DND-41 (cell line): ENCODE measurements at regions not wholly inside any gene's neighbourhood (a gene's known extent, or its start where the extent isn't known, plus 50 kb on each side); places are given as distances from the start of the nearest gene placed in this dataset.

Experiments
- ATAC-seq: fragments of 200-7000 bp; cut with Tn5 transposase; 3 replicates; pipeline ENCODE4 v1.9.1; 2021; ENCODE audit warnings: low read depth; ENCODE audit not compliant: insufficient read depth
- DNase-seq: peaks from one replicate; pipeline ENCODE4 v3.0.0-alpha.2; 2020
- H2AFZ ChIP-seq: 2 replicates; pipeline ENCODE4 v1.6.0; 2012; ENCODE audit warnings: low read depth, low read length
- H3K27ac ChIP-seq: 2 replicates; pipeline ENCODE4 v1.5.1; 2012; ENCODE audit warnings: low read length, inconsistent platforms
- H3K27me3 ChIP-seq: fragments of 200-600 bp; sonication (generic); 2 replicates; pipeline ENCODE4 v1.6.0; 2012; ENCODE audit warnings: low read length, mild to moderate bottlenecking, inconsistent platforms; ENCODE audit not compliant: insufficient read depth, poor library complexity
- H3K36me3 ChIP-seq: 2 replicates; pipeline ENCODE4 v1.5.1; 2012; ENCODE audit warnings: low read length, inconsistent platforms; ENCODE audit not compliant: insufficient read depth
- H3K4me1 ChIP-seq: 2 replicates; pipeline ENCODE4 v1.5.1; 2012; ENCODE audit warnings: mild to moderate bottlenecking, low read length; ENCODE audit not compliant: insufficient read depth
- H3K4me2 ChIP-seq: 2 replicates; pipeline ENCODE4 v1.6.0; 2012; ENCODE audit warnings: mild to moderate bottlenecking, moderate library complexity, low read length, inconsistent platforms; ENCODE audit not compliant: insufficient read depth
- H3K4me3 ChIP-seq, 2 experiments: fragments of 200-600 bp in 1 of 2; shearing (Covaris generic) in 1 of 2; 2 replicates each; pipeline ENCODE4 v1.5.1; 2012 to 2016; ENCODE audit warnings: inconsistent platforms in 2 of 2, low read length in 2 of 2, mild to moderate bottlenecking in 2 of 2, low read depth in 1 of 2, moderate library complexity in 1 of 2
- H3K79me2 ChIP-seq: 2 replicates; pipeline ENCODE4 v1.6.0; 2012; ENCODE audit warnings: low read length, inconsistent platforms; ENCODE audit not compliant: insufficient read depth
- H3K9ac ChIP-seq: 2 replicates; pipeline ENCODE4 v1.6.0; 2012; ENCODE audit warnings: low read depth, mild to moderate bottlenecking, inconsistent platforms, low read length, moderate library complexity
- H3K9me3 ChIP-seq: 2 replicates; pipeline ENCODE4 v1.5.1; 2012; ENCODE audit warnings: low read length, moderate library complexity, mild to moderate bottlenecking, inconsistent platforms; ENCODE audit not compliant: insufficient read depth, severe bottlenecking
- H4K20me1 ChIP-seq: 2 replicates; pipeline ENCODE4 v1.6.0; 2012; ENCODE audit warnings: low read length; ENCODE audit not compliant: insufficient read depth
- EZH2 ChIP-seq: IDR thresholded peaks from 3 replicates; pipeline ENCODE4 v1.6.1; 2012; ENCODE audit warnings: borderline replicate concordance, low read depth, mild to moderate bottlenecking, moderate library complexity, low read length, inconsistent platforms; ENCODE audit not compliant: severe bottlenecking
- TF ChIP-seq, protein P1 (sequence below): IDR thresholded peaks from 2 replicates; pipeline ENCODE4 v1.5.1; 2012; ENCODE audit warnings: borderline replicate concordance, low read length, moderate library complexity, mild to moderate bottlenecking; ENCODE audit not compliant: poor library complexity, severe bottlenecking; ENCODE audit errors: extremely low read depth

DNA sequence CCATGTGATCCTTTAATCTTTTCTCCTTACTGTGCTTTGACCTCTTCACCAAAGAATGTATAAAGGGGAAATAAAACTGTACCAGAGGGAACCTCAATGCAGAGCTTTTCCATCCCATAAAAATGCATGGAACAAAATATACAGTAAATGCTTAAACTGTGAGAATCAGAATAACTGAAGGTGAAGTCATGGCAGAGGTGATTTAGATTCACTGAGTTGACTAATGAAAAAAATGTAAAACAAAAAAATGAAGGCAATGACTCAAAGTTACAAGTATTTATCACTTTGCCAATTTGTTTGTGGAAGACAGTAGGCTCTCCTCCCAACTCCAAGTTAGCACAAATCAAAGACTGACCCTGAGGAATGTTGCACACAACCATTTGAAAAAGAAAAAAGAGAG is 1331.6 kb upstream of the SORCS1 start:
- Histone ChIP-seq H2AFZ (no peak overlapping the region), H3K36me3 (no peaks in the 10 kb centered on the region), H3K4me2 (no peak overlapping the region), H4K20me1 (no peaks in the 10 kb centered on the region), H3K27ac (no peak overlapping the region), H3K9ac (no peak overlapping the region), H3K9me3 (no peaks in the 10 kb centered on the region), H3K79me2 (no peaks in the 10 kb centered on the region), H3K4me1 (no peaks in the 10 kb centered on the region), H3K27me3 (no peaks in the 10 kb centered on the region), H3K4me3 (no peak overlapping the region)
- TF ChIP-seq EZH2: no peak
- TF ChIP-seq, protein P1, sequence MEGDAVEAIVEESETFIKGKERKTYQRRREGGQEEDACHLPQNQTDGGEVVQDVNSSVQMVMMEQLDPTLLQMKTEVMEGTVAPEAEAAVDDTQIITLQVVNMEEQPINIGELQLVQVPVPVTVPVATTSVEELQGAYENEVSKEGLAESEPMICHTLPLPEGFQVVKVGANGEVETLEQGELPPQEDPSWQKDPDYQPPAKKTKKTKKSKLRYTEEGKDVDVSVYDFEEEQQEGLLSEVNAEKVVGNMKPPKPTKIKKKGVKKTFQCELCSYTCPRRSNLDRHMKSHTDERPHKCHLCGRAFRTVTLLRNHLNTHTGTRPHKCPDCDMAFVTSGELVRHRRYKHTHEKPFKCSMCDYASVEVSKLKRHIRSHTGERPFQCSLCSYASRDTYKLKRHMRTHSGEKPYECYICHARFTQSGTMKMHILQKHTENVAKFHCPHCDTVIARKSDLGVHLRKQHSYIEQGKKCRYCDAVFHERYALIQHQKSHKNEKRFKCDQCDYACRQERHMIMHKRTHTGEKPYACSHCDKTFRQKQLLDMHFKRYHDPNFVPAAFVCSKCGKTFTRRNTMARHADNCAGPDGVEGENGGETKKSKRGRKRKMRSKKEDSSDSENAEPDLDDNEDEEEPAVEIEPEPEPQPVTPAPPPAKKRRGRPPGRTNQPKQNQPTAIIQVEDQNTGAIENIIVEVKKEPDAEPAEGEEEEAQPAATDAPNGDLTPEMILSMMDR: no peak
- no peak for ATAC-seq
- DNase-seq: no peak

DNA sequence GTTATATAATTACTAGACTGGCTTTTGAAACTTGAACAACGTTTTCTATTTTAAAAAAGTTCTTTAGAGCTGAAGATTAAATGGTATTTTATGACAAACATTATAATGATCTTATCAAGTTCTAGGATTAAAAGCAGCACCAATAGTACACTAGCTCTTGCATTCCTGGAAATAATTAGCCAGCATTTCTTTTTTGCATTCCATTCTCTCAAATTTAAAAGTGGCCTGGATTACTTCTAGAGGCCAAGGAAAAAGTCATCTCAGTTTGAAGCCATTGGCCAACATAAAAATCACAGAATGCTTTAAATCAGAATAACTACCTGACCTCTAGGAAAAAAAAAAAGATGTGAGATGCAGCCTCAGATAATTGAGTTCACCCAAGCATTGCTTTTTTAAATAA is 1326.4 kb upstream of the SORCS1 start:
- H4K20me1 ChIP-seq: no peaks in the 10 kb centered on the region
- no peaks in the 10 kb centered on the region for H3K27me3 ChIP-seq
- no peaks in the 10 kb centered on the region for H3K4me1 ChIP-seq
- H3K79me2 ChIP-seq: no peaks in the 10 kb centered on the region
- DNase-seq (no peak), ATAC-seq (no peak)
- H2AFZ ChIP-seq: no peak overlapping the region
- no peak overlapping the region for H3K4me3 ChIP-seq
- H3K9ac ChIP-seq: no peak overlapping the region
- TF ChIP-seq, protein P1: no peak
- no peak for TF ChIP-seq EZH2
- H3K4me2 ChIP-seq: no peak overlapping the region
- no peaks in the 10 kb centered on the region for H3K9me3 ChIP-seq
- no peak overlapping the region for H3K27ac ChIP-seq
- H3K36me3 ChIP-seq: no peaks in the 10 kb centered on the region

DNA sequence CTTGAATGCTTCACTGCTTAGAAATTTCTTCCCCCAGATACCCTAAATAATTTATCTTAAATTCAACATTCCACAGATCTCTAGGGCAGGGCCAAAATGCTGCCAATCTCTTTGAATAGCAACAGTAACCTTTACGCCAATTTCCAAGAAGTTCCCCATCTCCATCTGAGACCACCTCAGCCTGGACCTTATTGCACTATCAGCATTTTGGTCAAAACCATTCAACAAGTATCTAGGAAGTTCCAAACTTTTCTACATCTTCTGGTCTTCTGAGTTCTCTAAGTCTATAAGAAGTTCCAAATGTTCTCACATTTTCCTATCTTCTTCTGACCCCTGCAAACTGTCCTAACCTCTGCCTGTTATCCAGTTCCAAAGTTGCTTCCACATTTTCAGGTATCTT is 1306.9 kb upstream of the SORCS1 start:
- H3K9me3 ChIP-seq: no peaks in the 10 kb centered on the region
- no peak overlapping the region for H3K4me2 ChIP-seq
- H4K20me1 ChIP-seq: no peaks in the 10 kb centered on the region
- no peak for TF ChIP-seq EZH2
- TF ChIP-seq, protein P1: no peak
- no peaks in the 10 kb centered on the region for H3K27me3 ChIP-seq
- no peaks in the 10 kb centered on the region for H3K36me3 ChIP-seq
- no peak overlapping the region for H3K4me3 ChIP-seq
- no peak overlapping the region for H3K27ac ChIP-seq
- ATAC-seq (no peak), DNase-seq (no peak)
- H2AFZ ChIP-seq: no peak overlapping the region
- no peak overlapping the region for H3K9ac ChIP-seq
- no peaks in the 10 kb centered on the region for H3K4me1 ChIP-seq
- H3K79me2 ChIP-seq: no peaks in the 10 kb centered on the region

DNA sequence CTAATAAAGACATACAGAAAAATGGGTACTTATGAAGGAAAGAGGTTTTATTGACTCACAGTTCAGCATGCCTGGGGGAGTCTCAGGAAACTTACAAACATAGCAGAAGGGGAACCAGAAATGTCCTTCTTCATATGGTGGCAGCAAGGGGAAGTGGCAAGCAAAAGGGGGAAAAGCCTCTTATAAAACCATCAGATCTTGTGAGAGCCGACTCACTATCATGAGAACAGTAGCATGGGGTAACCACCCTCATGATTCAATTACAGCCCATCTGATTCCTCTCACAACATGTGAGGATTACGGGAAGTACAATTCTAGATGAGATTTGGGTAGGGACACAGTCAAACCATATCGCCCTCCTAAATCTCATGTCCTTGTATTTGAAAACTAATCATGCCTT is 1305.4 kb upstream of the SORCS1 start:
- Histone ChIP-seq H3K4me1 (no peaks in the 10 kb centered on the region), H3K27me3 (no peaks in the 10 kb centered on the region), H3K9me3 (no peaks in the 10 kb centered on the region), H3K9ac (no peak overlapping the region), H3K4me2 (no peak overlapping the region), H2AFZ (no peak overlapping the region), H3K4me3 (no peak overlapping the region), H3K79me2 (no peaks in the 10 kb centered on the region), H4K20me1 (no peaks in the 10 kb centered on the region), H3K27ac (no peak overlapping the region), H3K36me3 (no peaks in the 10 kb centered on the region)
- DNase-seq (no peak), ATAC-seq (no peak)
- TF ChIP-seq EZH2: no peak
- TF ChIP-seq, protein P1: no peak
